Ishikawa (cell line): ENCODE measurements at regions not wholly inside any gene's neighbourhood (a gene's known extent, or its start where the extent isn't known, plus 50 kb on each side); places are given as distances from the start of the nearest gene placed in this dataset.

Experiments
- EP300 ChIP-seq: IDR thresholded peaks from 2 replicates; pipeline ENCODE4 v1.6.1; 2012; ENCODE audit warnings: borderline replicate concordance
- TAF1 ChIP-seq: IDR thresholded peaks from 2 replicates; pipeline ENCODE4 v1.6.1; 2012; ENCODE audit warnings: low read depth, mild to moderate bottlenecking
- TF ChIP-seq, protein P1 (sequence below): IDR thresholded peaks from 2 replicates; pipeline ENCODE4 v1.6.1; 2012

DNA sequence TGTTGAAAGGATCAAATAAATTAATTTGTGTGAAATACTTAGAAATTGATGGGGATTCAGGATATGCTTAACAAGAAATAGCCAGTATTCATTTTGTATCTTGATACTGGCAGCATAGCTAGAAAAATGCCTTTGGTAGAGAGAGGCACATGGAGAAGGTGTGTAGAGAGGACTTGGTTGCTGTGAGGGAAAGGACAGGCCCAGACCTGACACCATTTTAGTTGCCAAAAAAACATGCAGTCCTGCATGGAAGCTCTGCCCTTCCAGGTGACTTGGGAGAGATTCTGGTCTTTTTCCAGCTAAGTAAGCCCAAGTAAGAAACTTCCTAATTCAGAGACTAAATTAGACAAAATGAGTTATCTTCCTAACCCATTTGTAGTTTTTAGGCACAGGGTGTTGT, 335.0 kb downstream of the RFC3 start:
- TF ChIP-seq, protein P1, sequence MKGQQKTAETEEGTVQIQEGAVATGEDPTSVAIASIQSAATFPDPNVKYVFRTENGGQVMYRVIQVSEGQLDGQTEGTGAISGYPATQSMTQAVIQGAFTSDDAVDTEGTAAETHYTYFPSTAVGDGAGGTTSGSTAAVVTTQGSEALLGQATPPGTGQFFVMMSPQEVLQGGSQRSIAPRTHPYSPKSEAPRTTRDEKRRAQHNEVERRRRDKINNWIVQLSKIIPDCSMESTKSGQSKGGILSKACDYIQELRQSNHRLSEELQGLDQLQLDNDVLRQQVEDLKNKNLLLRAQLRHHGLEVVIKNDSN = no peak
- TF ChIP-seq TAF1 = no peak
- TF ChIP-seq EP300 = no peak
